ENCODE measurements at regions not wholly inside any gene's neighbourhood (a gene's known extent, or its start where the extent isn't known, plus 50 kb on each side); places are given as distances from the start of the nearest gene placed in this dataset.

- peaks cover 0 to 87% (median 19%) of the 10 kb centered on the region in 9 donors for H3K4me1 ChIP-seq
- DNase-seq (peak in 1 of 2 donors; percentile 3), ATAC-seq (no peak)
- H3K36me3 ChIP-seq = no peaks in the 10 kb centered on the region
- no peaks in the 10 kb centered on the region for H3K9me3 ChIP-seq
- 90 to 91% methylated on average over 21 of the region's 21 CpGs for WGBS, 2 donors
- no peak overlapping the region for H3K4me3 ChIP-seq
- peak overlapping the region in 2 of 10 donors; percentile 75 to 91 for H3K27ac ChIP-seq
- H3K27me3 ChIP-seq = no peaks in the 10 kb centered on the region
- intact Hi-C loops (cut with DNase I) = loop anchor here in 1 of 10 donors (5.0 kb wide), 1 partner anchor 842 kb away; no protein-coding TSS in a partner anchor
- TF ChIP-seq, protein P1, sequence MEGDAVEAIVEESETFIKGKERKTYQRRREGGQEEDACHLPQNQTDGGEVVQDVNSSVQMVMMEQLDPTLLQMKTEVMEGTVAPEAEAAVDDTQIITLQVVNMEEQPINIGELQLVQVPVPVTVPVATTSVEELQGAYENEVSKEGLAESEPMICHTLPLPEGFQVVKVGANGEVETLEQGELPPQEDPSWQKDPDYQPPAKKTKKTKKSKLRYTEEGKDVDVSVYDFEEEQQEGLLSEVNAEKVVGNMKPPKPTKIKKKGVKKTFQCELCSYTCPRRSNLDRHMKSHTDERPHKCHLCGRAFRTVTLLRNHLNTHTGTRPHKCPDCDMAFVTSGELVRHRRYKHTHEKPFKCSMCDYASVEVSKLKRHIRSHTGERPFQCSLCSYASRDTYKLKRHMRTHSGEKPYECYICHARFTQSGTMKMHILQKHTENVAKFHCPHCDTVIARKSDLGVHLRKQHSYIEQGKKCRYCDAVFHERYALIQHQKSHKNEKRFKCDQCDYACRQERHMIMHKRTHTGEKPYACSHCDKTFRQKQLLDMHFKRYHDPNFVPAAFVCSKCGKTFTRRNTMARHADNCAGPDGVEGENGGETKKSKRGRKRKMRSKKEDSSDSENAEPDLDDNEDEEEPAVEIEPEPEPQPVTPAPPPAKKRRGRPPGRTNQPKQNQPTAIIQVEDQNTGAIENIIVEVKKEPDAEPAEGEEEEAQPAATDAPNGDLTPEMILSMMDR (IDR thresholded peaks at IDR 0.05) = no peak
Measured at GRCh38 chr15:31265090-31265870, 61.4 kb upstream of the KLF13 start.

DNA sequence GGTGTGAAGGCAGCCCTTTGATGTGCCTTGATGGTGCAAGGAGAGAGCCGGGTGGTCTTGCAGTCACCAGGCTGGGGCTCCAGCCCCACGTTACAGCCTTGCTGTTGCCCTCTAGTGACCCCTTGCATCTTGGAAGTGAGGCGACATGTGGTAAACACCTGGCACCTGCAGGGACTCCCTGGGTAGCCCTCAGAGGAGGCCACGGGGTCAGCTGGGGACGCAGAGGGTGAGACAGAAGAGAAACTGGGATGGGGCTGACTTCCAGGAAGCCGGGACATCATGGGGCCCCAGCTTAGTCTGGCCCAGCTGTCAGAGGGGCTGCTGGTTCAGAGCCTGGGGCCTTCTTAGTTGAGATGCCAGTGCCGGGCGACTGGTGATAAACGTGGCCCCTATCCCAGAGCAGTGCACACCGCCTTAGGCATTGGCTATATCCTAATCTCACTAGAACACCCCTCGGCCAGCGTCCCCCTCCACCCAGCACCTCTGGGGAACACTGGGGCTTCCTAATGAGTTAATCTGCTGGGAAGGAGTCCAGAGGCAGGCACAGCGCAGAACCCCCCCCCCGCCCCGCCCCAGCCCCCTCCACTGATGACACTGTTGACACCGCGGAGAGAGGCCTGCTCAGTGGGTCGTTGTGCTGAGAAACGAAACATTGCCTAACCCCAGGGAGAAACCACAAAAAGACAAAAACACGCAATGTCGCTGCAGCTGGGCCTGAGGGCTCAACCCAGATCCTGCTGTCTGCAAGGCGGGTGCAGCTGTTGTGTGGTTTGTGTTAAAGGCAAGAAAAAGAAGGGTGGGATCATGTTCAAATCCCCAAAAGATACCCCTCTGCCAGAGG lies 60.5 kb upstream of the KLF13 start:
- ATAC-seq (peak; percentile 22 to 67 (median 48)), DNase-seq (peak; percentile 34 to 42)
- no peaks in the 10 kb centered on the region for H3K27me3 ChIP-seq
- H3K4me1 ChIP-seq = peaks cover 0 to 90% (median 19%) of the 10 kb centered on the region in 9 donors
- intact Hi-C loops (cut with DNase I) = loop anchor here in 1 of 10 donors (5.0 kb wide), 1 partner anchor 841 kb away; no protein-coding TSS in a partner anchor
- no peaks in the 10 kb centered on the region for H3K9me3 ChIP-seq
- no peak overlapping the region for H3K4me3 ChIP-seq
- no peaks in the 10 kb centered on the region for H3K36me3 ChIP-seq
- TF ChIP-seq, protein P1 (IDR thresholded peaks at IDR 0.05) = no peak
- H3K27ac ChIP-seq = peak overlapping the region in 5 of 10 donors; percentile 31 to 91 (median 48)
- WGBS, 2 donors = 60 to 68% methylated on average over 22 of the region's 22 CpGs

- Histone ChIP-seq H3K27me3 (no peaks in the 10 kb centered on the region), H3K9me3 (no peaks in the 10 kb centered on the region), H3K36me3 (no peaks in the 10 kb centered on the region), H3K4me1 (peaks cover 0 to 88% (median 19%) of the 10 kb centered on the region in 9 donors), H3K27ac (peak overlapping the region in 4 of 10 donors; percentile 31 to 91 (median 55)), H3K4me3 (no peak overlapping the region)
- ATAC-seq (peak in 1 of 8 donors; percentile 4), DNase-seq (peak in 1 of 2 donors; percentile 7)
- intact Hi-C loops (cut with DNase I) = loop anchor here in 1 of 10 donors (5.0 kb wide), 1 partner anchor 841 kb away; no protein-coding TSS in a partner anchor
- TF ChIP-seq, protein P1 (IDR thresholded peaks at IDR 0.05) = no peak
- WGBS, 2 donors = 81 to 82% methylated on average over 13 of the region's 13 CpGs
Measured at GRCh38 chr15:31266712-31267111, 59.9 kb upstream of the KLF13 start.
